Neural cell (in vitro differentiated cells): ENCODE measurements at regions not wholly inside any gene's neighbourhood (a gene's known extent, or its start where the extent isn't known, plus 50 kb on each side); places are given as distances from the start of the nearest gene placed in this dataset.

Experiments used
- H2AFZ ChIP-seq: fragments of 200-600, 300-800 bp; sonication (generic), shearing (Covaris generic); 2 replicates; pipeline ENCODE4 v1.6.0; 2014; ENCODE audit warnings: low read depth, mild to moderate bottlenecking, antibody characterized with exemption, low read length, moderate library complexity
- H3F3A ChIP-seq: fragments of 200-600 bp; shearing (Covaris generic); 2 replicates; pipeline ENCODE4 v1.6.1; 2016; ENCODE audit warnings: mild to moderate bottlenecking, moderate library complexity, mixed read lengths, antibody characterized with exemption, low read length; ENCODE audit not compliant: insufficient read depth, poor library complexity, severe bottlenecking
- H3K27ac ChIP-seq: fragments of 200-600, 300-800 bp; sonication (generic), shearing (Covaris generic); 2 replicates; pipeline ENCODE4 v1.5.1; 2014; ENCODE audit warnings: mild to moderate bottlenecking, low read length, moderate library complexity
- H3K27me3 ChIP-seq: fragments of 300-800, 200-600 bp; sonication (generic), shearing (Covaris generic); 2 replicates; pipeline ENCODE4 v1.6.0; 2014; ENCODE audit warnings: mild to moderate bottlenecking, low read depth, low read length, moderate library complexity; ENCODE audit not compliant: insufficient read depth
- H3K36me3 ChIP-seq: fragments of 300-800, 200-600 bp; sonication (generic), shearing (Covaris generic); 2 replicates; pipeline ENCODE4 v1.5.1; 2014; ENCODE audit warnings: mild to moderate bottlenecking, antibody characterized with exemption, low read length, moderate library complexity; ENCODE audit not compliant: insufficient read depth
- H3K4me2 ChIP-seq: fragments of 300-800, 200-600 bp; sonication (generic), shearing (Covaris generic); 2 replicates; pipeline ENCODE4 v1.6.0; 2014; ENCODE audit warnings: mild to moderate bottlenecking, low read length
- H3K4me3 ChIP-seq: fragments of 300-800, 200-600 bp; sonication (generic), shearing (Covaris generic); 2 replicates; pipeline ENCODE4 v1.5.1; 2014; ENCODE audit warnings: mild to moderate bottlenecking, low read length, moderate library complexity
- H3K79me2 ChIP-seq: fragments of 200-600 bp; shearing (Covaris generic); replicated peaks from 2 replicates; pipeline ENCODE4 v1.6.0; 2014; ENCODE audit warnings: mild to moderate bottlenecking, low read length, moderate library complexity; ENCODE audit not compliant: insufficient read depth
- H3K9ac ChIP-seq: fragments of 300-800, 200-600 bp; sonication (generic), shearing (Covaris generic); 2 replicates; pipeline ENCODE4 v1.6.1; 2016; ENCODE audit warnings: mild to moderate bottlenecking, low read length, mixed read lengths
- H3K9me2 ChIP-seq: fragments of 200-600 bp; shearing (Covaris generic); 2 replicates; pipeline ENCODE4 v1.6.1; 2016; ENCODE audit warnings: mild to moderate bottlenecking, low read length, mixed read lengths; ENCODE audit not compliant: insufficient read depth
- H3K9me3 ChIP-seq: fragments of 200-600, 300-800 bp; sonication (generic), shearing (Covaris generic); 2 replicates; pipeline ENCODE4 v1.6.1; 2016; ENCODE audit warnings: mild to moderate bottlenecking, mixed run types, low read length, moderate library complexity, mixed read lengths
- H4K20me1 ChIP-seq: fragments of 200-600 bp; shearing (Covaris generic); 2 replicates; pipeline ENCODE4 v1.6.1; 2016; ENCODE audit warnings: mild to moderate bottlenecking, mixed run types; ENCODE audit not compliant: insufficient read depth
- CTCF ChIP-seq: fragments of 450-650 bp; IDR thresholded peaks from 2 replicates; pipeline ENCODE4 v1.5.1; 2014; ENCODE audit warnings: antibody characterized with exemption, mild to moderate bottlenecking, moderate library complexity; ENCODE audit not compliant: poor library complexity, severe bottlenecking
- EP300 ChIP-seq: fragments of 450-650 bp; conservative IDR thresholded peaks from 2 replicates; pipeline ENCODE4 v1.6.1; 2014; ENCODE audit warnings: antibody characterized with exemption, mild to moderate bottlenecking, moderate library complexity; ENCODE audit not compliant: poor library complexity, severe bottlenecking
- EZH2 ChIP-seq: fragments of 200-600, 300-800 bp; shearing (Covaris generic), sonication (generic); IDR thresholded peaks from 2 replicates; pipeline ENCODE4 v1.6.1; 2014; ENCODE audit warnings: antibody characterized with exemption, low read length, borderline replicate concordance, mild to moderate bottlenecking; ENCODE audit not compliant: insufficient read depth, poor library complexity, severe bottlenecking
- MXI1 ChIP-seq: fragments of 450-650 bp; conservative IDR thresholded peaks from 2 replicates; pipeline ENCODE4 v1.6.1; 2014; ENCODE audit warnings: antibody characterized with exemption, mild to moderate bottlenecking; ENCODE audit not compliant: poor library complexity, severe bottlenecking
- POLR2AphosphoS5 ChIP-seq: IDR thresholded peaks from 2 replicates; pipeline ENCODE4 v1.6.1; 2012
- RAD21 ChIP-seq: fragments of 450-650 bp; conservative IDR thresholded peaks from 2 replicates; pipeline ENCODE4 v1.6.1; 2014; ENCODE audit warnings: antibody characterized with exemption, mild to moderate bottlenecking, moderate library complexity
- REST ChIP-seq: IDR thresholded peaks from 2 replicates; pipeline ENCODE4 v1.6.1; 2012; ENCODE audit warnings: borderline replicate concordance
- SMC3 ChIP-seq: fragments of 450-650 bp; conservative IDR thresholded peaks from 2 replicates; pipeline ENCODE4 v1.6.1; 2014; ENCODE audit warnings: antibody characterized with exemption, mild to moderate bottlenecking, moderate library complexity; ENCODE audit not compliant: poor library complexity
- TAF1 ChIP-seq: IDR thresholded peaks from 2 replicates; pipeline ENCODE4 v1.6.1; 2012; ENCODE audit warnings: low read depth

DNA sequence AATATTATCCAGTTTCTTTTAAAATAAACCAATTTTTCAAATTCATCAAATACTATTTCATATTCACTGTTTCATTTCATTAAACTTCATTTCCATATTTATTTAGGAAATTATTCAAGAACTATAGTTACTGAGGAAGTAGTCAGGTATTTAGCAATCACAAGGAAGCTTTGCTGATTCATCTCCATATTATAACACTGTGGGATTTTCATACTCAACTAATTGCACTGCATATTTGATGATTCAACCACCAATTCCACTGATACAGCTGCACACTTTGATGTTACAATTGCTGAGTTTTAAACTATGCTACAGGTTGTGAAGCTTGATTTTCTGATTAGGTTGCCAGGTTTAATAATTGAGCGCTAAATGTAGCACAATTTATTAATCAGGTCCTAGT lies 556.8 kb upstream of the SLITRK1 start:
- no peak for TF ChIP-seq SMC3
- no peak for TF ChIP-seq EZH2
- no peak for TF ChIP-seq MXI1
- no peak for TF ChIP-seq REST
- TF ChIP-seq EP300: no peak
- TF ChIP-seq RAD21: no peak
- TF ChIP-seq POLR2AphosphoS5: no peak
- TF ChIP-seq CTCF: no peak
- TF ChIP-seq TAF1: no peak
- no peaks in the 10 kb centered on the region for H3K79me2 ChIP-seq
- no peak overlapping the region for H3K9ac ChIP-seq
- no peak overlapping the region for H3K4me3 ChIP-seq
- no peaks in the 10 kb centered on the region for H4K20me1 ChIP-seq
- no peak overlapping the region for H3K27ac ChIP-seq
- H3K4me2 ChIP-seq: no peak overlapping the region
- no peaks in the 10 kb centered on the region for H3K27me3 ChIP-seq
- no peaks in the 10 kb centered on the region for H3K36me3 ChIP-seq
- H3K9me2 ChIP-seq: no peaks in the 10 kb centered on the region
- H3F3A ChIP-seq: no peaks in the 10 kb centered on the region
- no peak overlapping the region for H2AFZ ChIP-seq
- H3K9me3 ChIP-seq: no peaks in the 10 kb centered on the region

GRCh38 chr13:84433024-84433423 lies 550.8 kb upstream of the SLITRK1 start:
- Histone ChIP-seq H3K9me3 (no peaks in the 10 kb centered on the region), H3K27ac (no peak overlapping the region), H3F3A (no peaks in the 10 kb centered on the region), H3K79me2 (no peaks in the 10 kb centered on the region), H3K36me3 (no peaks in the 10 kb centered on the region), H3K9ac (no peak overlapping the region), H4K20me1 (no peaks in the 10 kb centered on the region), H3K4me2 (no peak overlapping the region), H2AFZ (no peak overlapping the region), H3K9me2 (no peaks in the 10 kb centered on the region), H3K4me3 (no peak overlapping the region), H3K27me3 (no peaks in the 10 kb centered on the region)
- TF ChIP-seq TAF1: no peak
- TF ChIP-seq CTCF: no peak
